H9 (cell line): ENCODE measurements at regions not wholly inside any gene's neighbourhood (a gene's known extent, or its start where the extent isn't known, plus 50 kb on each side); places are given as distances from the start of the nearest gene placed in this dataset.

Experiments
- DNase-seq: peaks from one replicate; pipeline ENCODE4 v3.0.0-alpha.2; 2017
- H2AFZ ChIP-seq: one replicate; pipeline ENCODE4 v1.6.1; 2013; ENCODE audit warnings: mild to moderate bottlenecking, low read length, control low read depth, moderate library complexity
- H2AK5ac ChIP-seq: 2 replicates; pipeline ENCODE4 v1.6.1; 2013; ENCODE audit warnings: low read length, control low read depth, mixed read lengths; ENCODE audit not compliant: insufficient read length
- H2BK120ac ChIP-seq: one replicate; pipeline ENCODE4 v1.6.1; 2013; ENCODE audit warnings: low read depth, mild to moderate bottlenecking, low read length, control low read depth, inconsistent platforms; ENCODE audit not compliant: poor library complexity, severe bottlenecking
- H2BK12ac ChIP-seq: 2 replicates; pipeline ENCODE4 v1.6.1; 2013; ENCODE audit warnings: low read length, control low read depth, mixed read lengths, low read depth; ENCODE audit not compliant: insufficient read length
- H2BK15ac ChIP-seq: 2 replicates; pipeline ENCODE4 v1.6.1; 2013; ENCODE audit warnings: low read depth, low read length, control low read depth
- H2BK20ac ChIP-seq: one replicate; pipeline ENCODE4 v1.6.1; 2013; ENCODE audit warnings: low read depth, mild to moderate bottlenecking, low read length, control low read depth, inconsistent platforms; ENCODE audit not compliant: poor library complexity, severe bottlenecking
- H2BK5ac ChIP-seq: 2 replicates; pipeline ENCODE4 v1.6.1; 2013; ENCODE audit warnings: low read length, control low read depth, mixed read lengths; ENCODE audit not compliant: insufficient read length
- H3K14ac ChIP-seq: 2 replicates; pipeline ENCODE4 v1.6.1; 2013; ENCODE audit warnings: low read length, control low read depth; ENCODE audit not compliant: insufficient read depth
- H3K18ac ChIP-seq: 2 replicates; pipeline ENCODE4 v1.6.1; 2013; ENCODE audit warnings: low read depth, mild to moderate bottlenecking, mixed read lengths, low read length, control low read depth; ENCODE audit not compliant: insufficient read length
- H3K23ac ChIP-seq: 2 replicates; pipeline ENCODE4 v1.6.1; 2013; ENCODE audit warnings: low read length, control low read depth, mixed read lengths, low read depth; ENCODE audit not compliant: insufficient read length
- H3K23me2 ChIP-seq: 2 replicates; pipeline ENCODE4 v1.6.1; 2013; ENCODE audit warnings: low read depth, mild to moderate bottlenecking, mixed read lengths, low read length, control low read depth; ENCODE audit not compliant: insufficient read length, poor library complexity, severe bottlenecking
- H3K27ac ChIP-seq: 2 replicates; pipeline ENCODE4 v1.5.1; 2013; ENCODE audit warnings: low read length, control low read depth, mixed read lengths, low read depth; ENCODE audit not compliant: insufficient read length
- H3K27me3 ChIP-seq: 2 replicates; pipeline ENCODE4 v1.6.1; 2013; ENCODE audit warnings: low read length, control low read depth, inconsistent platforms; ENCODE audit not compliant: insufficient read depth
- H3K4ac ChIP-seq: 2 replicates; pipeline ENCODE4 v1.6.1; 2013; ENCODE audit warnings: low read depth, mild to moderate bottlenecking, control low read depth, inconsistent platforms, low read length, moderate library complexity
- H3K4me1 ChIP-seq: 2 replicates; pipeline ENCODE4 v1.6.1; 2013; ENCODE audit warnings: low read length, control low read depth, inconsistent platforms; ENCODE audit not compliant: insufficient read depth
- H3K4me2 ChIP-seq: 2 replicates; pipeline ENCODE4 v1.6.1; 2013; ENCODE audit warnings: low read length, control low read depth, mixed read lengths; ENCODE audit not compliant: insufficient read length, insufficient read depth
- H3K56ac ChIP-seq: 2 replicates; pipeline ENCODE4 v1.6.1; 2013; ENCODE audit warnings: low read depth, mild to moderate bottlenecking, mixed read lengths, low read length, control low read depth; ENCODE audit not compliant: insufficient read length
- H3K79me1 ChIP-seq: 2 replicates; pipeline ENCODE4 v1.6.1; 2013; ENCODE audit warnings: low read depth, mild to moderate bottlenecking, moderate library complexity, low read length, control low read depth, inconsistent platforms; ENCODE audit not compliant: insufficient read depth, poor library complexity, severe bottlenecking
- H3K79me2 ChIP-seq: 2 replicates; pipeline ENCODE4 v1.6.1; 2013; ENCODE audit warnings: low read length, control low read depth, inconsistent platforms; ENCODE audit not compliant: insufficient read depth
- H3K9ac ChIP-seq: 2 replicates; pipeline ENCODE4 v1.6.1; 2013; ENCODE audit warnings: low read length, control low read depth, mixed read lengths; ENCODE audit not compliant: insufficient read length; ENCODE audit errors: extremely low read depth
- H3K9me3 ChIP-seq: one replicate; pipeline ENCODE4 v1.6.1; 2013; ENCODE audit warnings: low read depth, low read length, inconsistent platforms; ENCODE audit not compliant: control insufficient read depth
- H3T11ph ChIP-seq: one replicate; pipeline ENCODE4 v1.6.1; 2013; ENCODE audit warnings: mild to moderate bottlenecking, low read length, control low read depth, inconsistent platforms
- H4K20me1 ChIP-seq: one replicate; pipeline ENCODE4 v1.6.1; 2013; ENCODE audit not compliant: control insufficient read depth, insufficient read length, insufficient read depth
- H4K5ac ChIP-seq: 2 replicates; pipeline ENCODE4 v1.6.1; 2013; ENCODE audit warnings: low read depth, mild to moderate bottlenecking, mixed read lengths, low read length, control low read depth; ENCODE audit not compliant: insufficient read length
- H4K8ac ChIP-seq: replicated peaks from 2 replicates; pipeline ENCODE4 v1.6.1; 2013; ENCODE audit warnings: low read length, control low read depth, mixed read lengths, low read depth; ENCODE audit not compliant: insufficient read length
- H4K91ac ChIP-seq: 2 replicates; pipeline ENCODE4 v1.6.1; 2013; ENCODE audit warnings: low read depth, mild to moderate bottlenecking, moderate library complexity, mixed read lengths, low read length, control low read depth; ENCODE audit not compliant: insufficient read length
- H3K27ac Mint-ChIP-seq, 3 experiments: 2 replicates in 2 of 3; 3 replicates in 1 of 3; pipeline ENCODE4 v1.8.0; 2020 to 2021; ENCODE audit warnings: mixed read lengths in 3 of 3, mild to moderate bottlenecking in 1 of 3, moderate library complexity in 1 of 3
- H3K27me3 Mint-ChIP-seq: 2 replicates; pipeline ENCODE4 v1.8.0; 2021; ENCODE audit warnings: low read depth, mild to moderate bottlenecking, moderate library complexity, mixed read lengths
- H3K36me3 Mint-ChIP-seq, 3 experiments: 2 replicates in 2 of 3; 3 replicates in 1 of 3; pipeline ENCODE4 v1.8.0; 2020 to 2021; ENCODE audit warnings: low read depth in 3 of 3, mixed read lengths in 3 of 3; ENCODE audit not compliant: insufficient read depth in 1 of 3
- H3K4me1 Mint-ChIP-seq, 2 experiments: 2 replicates each; pipeline ENCODE4 v1.8.0; 2020; ENCODE audit warnings: mixed read lengths in 2 of 2
- H3K4me3 Mint-ChIP-seq, 2 experiments: 2 replicates in 1 of 2; 3 replicates in 1 of 2; pipeline ENCODE4 v1.8.0; 2020 to 2021; ENCODE audit warnings: mild to moderate bottlenecking in 2 of 2, mixed read lengths in 2 of 2, moderate library complexity in 1 of 2
- H3K9me3 Mint-ChIP-seq, 2 experiments: 2 replicates in 1 of 2; 3 replicates in 1 of 2; pipeline ENCODE4 v1.8.0; 2020; ENCODE audit warnings: mild to moderate bottlenecking in 2 of 2, mixed read lengths in 2 of 2, moderate library complexity in 1 of 2
- WGBS: extraction: QIAGEN DNeasy Blood & Tissue Kit; methylation state at CpG from one replicate; pipeline ENCODE4 v1.1.7; 2013; ENCODE audit warnings: missing lambda C conversion rate, low lambda C conversion rate, mixed read lengths; ENCODE audit not compliant: insufficient read length; ENCODE audit errors: extremely low coverage; 5-methylcytosine and 5-hydroxymethylcytosine counted together
- TF ChIP-seq, protein P1 (sequence below): fragments of 200-600 bp; sonication (generic); conservative IDR thresholded peaks from 3 replicates; pipeline ENCODE4 v1.8.0; 2021; ENCODE audit warnings: antibody characterized with exemption, mild to moderate bottlenecking

DNA sequence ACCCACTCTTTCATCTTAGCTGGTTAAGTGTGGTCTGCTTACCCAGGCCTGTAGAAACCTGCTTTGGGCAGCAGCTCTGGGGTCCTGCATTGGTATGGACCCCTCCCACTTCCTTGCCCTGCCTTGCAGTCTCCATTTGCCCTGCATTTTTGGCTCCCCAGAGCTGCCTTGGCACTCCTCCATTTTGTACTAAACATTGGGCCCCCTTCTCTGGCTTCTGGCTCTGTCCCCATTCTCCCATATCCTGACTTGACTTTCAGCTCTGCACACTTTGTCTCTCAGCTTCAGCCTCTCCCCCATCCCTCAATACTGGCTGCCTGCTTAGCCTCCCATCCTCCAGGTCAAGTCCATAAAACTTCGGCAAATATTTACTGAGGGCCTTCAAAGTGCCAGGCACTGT is 145.5 kb upstream of the PELI1 start:
- H3K23me2 ChIP-seq = no peaks in the 10 kb centered on the region
- TF ChIP-seq, protein P1, sequence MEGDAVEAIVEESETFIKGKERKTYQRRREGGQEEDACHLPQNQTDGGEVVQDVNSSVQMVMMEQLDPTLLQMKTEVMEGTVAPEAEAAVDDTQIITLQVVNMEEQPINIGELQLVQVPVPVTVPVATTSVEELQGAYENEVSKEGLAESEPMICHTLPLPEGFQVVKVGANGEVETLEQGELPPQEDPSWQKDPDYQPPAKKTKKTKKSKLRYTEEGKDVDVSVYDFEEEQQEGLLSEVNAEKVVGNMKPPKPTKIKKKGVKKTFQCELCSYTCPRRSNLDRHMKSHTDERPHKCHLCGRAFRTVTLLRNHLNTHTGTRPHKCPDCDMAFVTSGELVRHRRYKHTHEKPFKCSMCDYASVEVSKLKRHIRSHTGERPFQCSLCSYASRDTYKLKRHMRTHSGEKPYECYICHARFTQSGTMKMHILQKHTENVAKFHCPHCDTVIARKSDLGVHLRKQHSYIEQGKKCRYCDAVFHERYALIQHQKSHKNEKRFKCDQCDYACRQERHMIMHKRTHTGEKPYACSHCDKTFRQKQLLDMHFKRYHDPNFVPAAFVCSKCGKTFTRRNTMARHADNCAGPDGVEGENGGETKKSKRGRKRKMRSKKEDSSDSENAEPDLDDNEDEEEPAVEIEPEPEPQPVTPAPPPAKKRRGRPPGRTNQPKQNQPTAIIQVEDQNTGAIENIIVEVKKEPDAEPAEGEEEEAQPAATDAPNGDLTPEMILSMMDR = no peak
- H2BK120ac ChIP-seq = no peak overlapping the region
- DNase-seq = no peak
- no peaks in the 10 kb centered on the region for H3K9me3 ChIP-seq
- no peaks in the 10 kb centered on the region for H3K9me3 Mint-ChIP-seq
- no peak overlapping the region for H2AFZ ChIP-seq
- no peak overlapping the region for H3K14ac ChIP-seq
- H4K5ac ChIP-seq = no peak overlapping the region
- no peak overlapping the region for H2AK5ac ChIP-seq
- no peak overlapping the region for H2BK12ac ChIP-seq
- no peaks in the 10 kb centered on the region for H4K20me1 ChIP-seq
- no peaks in the 10 kb centered on the region for H3K79me2 ChIP-seq
- H3K4me1 ChIP-seq = peaks cover 15% of the 10 kb centered on the region
- no peaks in the 10 kb centered on the region for H3K79me1 ChIP-seq
- H3K4ac ChIP-seq = no peak overlapping the region
- H4K91ac ChIP-seq = no peak overlapping the region
- H3K18ac ChIP-seq = no peak overlapping the region
- H3K4me3 Mint-ChIP-seq = no peak overlapping the region
- no peaks in the 10 kb centered on the region for H3K27me3 ChIP-seq
- H2BK20ac ChIP-seq = no peak overlapping the region
- peaks cover 0 to 15% (median 8%) of the 10 kb centered on the region in 3 experiments; a peak in 5 of 7 replicates for H3K36me3 Mint-ChIP-seq
- H2BK15ac ChIP-seq = no peak overlapping the region
- H3K27ac ChIP-seq = no peak overlapping the region
- H3K27me3 Mint-ChIP-seq = peaks cover 2% of the 10 kb centered on the region
- no peak overlapping the region for H2BK5ac ChIP-seq
- WGBS = no CpG with 5 or more reads among the region's 1 CpG
- no peak overlapping the region for H4K8ac ChIP-seq
- peaks cover 37% of the 10 kb centered on the region in 2 experiments for H3K4me1 Mint-ChIP-seq
- H3K23ac ChIP-seq = no peak overlapping the region
- H3K27ac Mint-ChIP-seq = no peak overlapping the region
- H3K4me2 ChIP-seq = no peak overlapping the region
- no peak overlapping the region for H3K9ac ChIP-seq
- no peak overlapping the region for H3K56ac ChIP-seq
- no peak overlapping the region for H3T11ph ChIP-seq
